ENCODE measurements at regions not wholly inside any gene's neighbourhood (a gene's known extent, or its start where the extent isn't known, plus 50 kb on each side); places are given as distances from the start of the nearest gene placed in this dataset.

GRCh38 chr6:140909625-140910024, 1223.1 kb upstream of the GJE1 start:
- TF ChIP-seq CTCF (IDR thresholded peaks at IDR 0.05) (no peak), EZH2 (IDR thresholded peaks at IDR 0.05) (no peak)
